Left ventricle myocardium inferior (tissue), 1 donor: ENCODE measurements at regions not wholly inside any gene's neighbourhood (a gene's known extent, or its start where the extent isn't known, plus 50 kb on each side); places are given as distances from the start of the nearest gene placed in this dataset.

Experiments used
- DNase-seq: peaks from one replicate; pipeline ENCODE4 v3.0.0-alpha.2; 2020
- H3K27ac ChIP-seq: fragments of 200-600 bp; replicated peaks from 2 replicates; pipeline ENCODE4 v1.8.0; 2021
- H3K27me3 ChIP-seq: fragments of 200-600 bp; 2 replicates; pipeline ENCODE4 v1.8.0; 2021; ENCODE audit warnings: low read depth
- H3K36me3 ChIP-seq: fragments of 200-600 bp; 2 replicates; pipeline ENCODE4 v1.8.0; 2021
- H3K4me1 ChIP-seq: fragments of 200-600 bp; 2 replicates; pipeline ENCODE4 v1.8.0; 2021
- H3K4me3 ChIP-seq: fragments of 200-600 bp; 2 replicates; pipeline ENCODE4 v1.8.0; 2021; ENCODE audit warnings: mild to moderate bottlenecking, moderate library complexity
- H3K9me3 ChIP-seq: fragments of 200-600 bp; replicated peaks from 2 replicates; pipeline ENCODE4 v1.8.0; 2021
- CTCF ChIP-seq: fragments of 200-600 bp; IDR thresholded peaks from 2 replicates; pipeline ENCODE4 v1.8.0; 2021; ENCODE audit warnings: antibody characterized with exemption, mild to moderate bottlenecking, borderline replicate concordance
- intact Hi-C: fragments of 100-400 bp; cut with micrococcal nuclease; formaldehyde crosslinking; loops from one replicate; pipeline ENCODE4 v1.11.0; 2022
- donor health status: DM: no; HTN: yes; CAD: no; lungs with severe emphysema.

- Histone ChIP-seq H3K27me3 (no peaks in the 10 kb centered on the region), H3K4me1 (no peaks in the 10 kb centered on the region), H3K36me3 (no peaks in the 10 kb centered on the region), H3K4me3 (no peak overlapping the region), H3K27ac (no peak overlapping the region), H3K9me3 (peaks cover 56% of the 10 kb centered on the region)
- intact Hi-C loops, result no loop called here
- no peak for DNase-seq
- no peak for TF ChIP-seq CTCF
Observed at GRCh38 chr14:96964726-96965415, 167.7 kb downstream of the VRK1 start.

- no peak for DNase-seq
- TF ChIP-seq CTCF, result no peak
- H3K9me3 ChIP-seq, result peaks cover 52% of the 10 kb centered on the region
Observed at GRCh38 chr14:96965885-96966595, 168.9 kb downstream of the VRK1 start.

GRCh38 chr14:96975116-96975515 is 177.9 kb downstream of the VRK1 start:
- Histone ChIP-seq H3K27me3 (peaks cover 40% of the 10 kb centered on the region), H3K9me3 (peaks cover 54% of the 10 kb centered on the region), H3K4me1 (no peaks in the 10 kb centered on the region), H3K4me3 (no peak overlapping the region), H3K27ac (no peak overlapping the region), H3K36me3 (no peaks in the 10 kb centered on the region)
- intact Hi-C loops, result no loop called here
- TF ChIP-seq CTCF, result no peak
- DNase-seq, result no peak

More at GRCh38 chr14:96965885-96966595, 168.9 kb downstream of the VRK1 start:
- Histone ChIP-seq H3K36me3 (no peaks in the 10 kb centered on the region), H3K4me3 (no peak overlapping the region), H3K27me3 (no peaks in the 10 kb centered on the region), H3K4me1 (no peaks in the 10 kb centered on the region), H3K27ac (no peak overlapping the region)
- intact Hi-C loops, result no loop called here

GRCh38 chr14:96978525-96979272 is 181.5 kb downstream of the VRK1 start:
- intact Hi-C loops, result no loop called here
- DNase-seq, result no peak
- Histone ChIP-seq H3K27ac (no peak overlapping the region), H3K4me3 (no peak overlapping the region), H3K27me3 (peaks cover 54% of the 10 kb centered on the region), H3K36me3 (no peaks in the 10 kb centered on the region), H3K9me3 (peaks cover 30% of the 10 kb centered on the region), H3K4me1 (no peaks in the 10 kb centered on the region)
- no peak for TF ChIP-seq CTCF

- peaks cover 54% of the 10 kb centered on the region for H3K27me3 ChIP-seq
- H3K4me3 ChIP-seq, result no peak overlapping the region
- H3K4me1 ChIP-seq, result no peaks in the 10 kb centered on the region
- no peak for TF ChIP-seq CTCF
- no peaks in the 10 kb centered on the region for H3K36me3 ChIP-seq
- intact Hi-C loops, result no loop called here
- no peak for DNase-seq
- H3K9me3 ChIP-seq, result peaks cover 21% of the 10 kb centered on the region
- no peak overlapping the region for H3K27ac ChIP-seq
Observed at GRCh38 chr14:96979611-96980074, 182.5 kb downstream of the VRK1 start.
